Epithelial cell of proximal tubule (primary cell): ENCODE measurements at regions not wholly inside any gene's neighbourhood (a gene's known extent, or its start where the extent isn't known, plus 50 kb on each side); places are given as distances from the start of the nearest gene placed in this dataset.

Experiments used
- DNase-seq: peaks from one replicate; pipeline ENCODE4 v3.0.0-alpha.2; 2011; ENCODE audit warnings: low read depth
- H3K4me3 ChIP-seq: 2 replicates; pipeline ENCODE4 v1.5.1; 2011; ENCODE audit warnings: low read depth, mild to moderate bottlenecking, low read length
- CTCF ChIP-seq: conservative IDR thresholded peaks from 2 replicates; pipeline ENCODE4 v1.5.1; 2012; ENCODE audit warnings: low read depth, mild to moderate bottlenecking, low read length

DNA sequence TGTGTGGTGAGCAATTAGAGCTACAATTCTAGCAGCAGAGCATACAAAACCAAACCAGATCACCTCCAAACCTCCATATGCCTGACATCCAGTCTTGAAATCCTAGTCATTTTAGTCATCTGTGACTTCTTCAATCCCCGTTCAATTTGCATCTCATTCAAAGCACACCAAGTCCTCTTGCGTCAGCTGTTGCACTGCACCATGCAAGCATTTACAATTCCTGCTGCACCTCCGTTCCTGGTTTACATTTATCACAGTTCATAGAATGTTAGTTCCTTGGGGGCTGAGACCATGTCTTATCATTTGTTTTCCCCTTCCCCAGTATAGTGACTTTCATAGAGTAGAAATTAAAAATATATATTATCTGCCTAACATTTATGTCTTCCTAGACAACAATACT, 116.9 kb downstream of the BDH1 start:
- H3K4me3 ChIP-seq = no peak overlapping the region
- no peak for DNase-seq
- no peak for TF ChIP-seq CTCF

- H3K4me3 ChIP-seq = no peak overlapping the region
- no peak for TF ChIP-seq CTCF
- no peak for DNase-seq
Measured at GRCh38 chr3:197435426-197435825, 120.3 kb downstream of the BDH1 start.

DNA sequence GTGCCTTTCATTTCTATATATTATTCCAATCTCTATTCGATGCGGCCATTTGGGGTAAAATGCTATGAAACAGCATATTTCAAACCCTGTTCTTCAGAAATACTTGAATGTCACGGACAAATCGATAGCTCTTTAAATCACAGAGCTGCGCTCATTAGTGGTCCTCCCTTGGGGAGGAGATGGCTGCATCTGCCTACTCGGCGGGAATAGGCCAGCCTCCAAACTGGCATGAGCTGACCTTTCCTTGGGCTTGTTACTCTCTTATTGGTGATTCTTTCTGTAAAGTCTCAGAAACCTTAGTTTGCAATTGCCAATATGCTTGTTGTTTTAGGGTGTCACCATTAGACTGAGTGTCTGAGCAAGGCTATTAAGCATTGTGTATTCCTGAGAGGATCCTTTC, 120.9 kb downstream of the BDH1 start:
- DNase-seq = no peak
- no peak for TF ChIP-seq CTCF
- H3K4me3 ChIP-seq = no peak overlapping the region

DNA sequence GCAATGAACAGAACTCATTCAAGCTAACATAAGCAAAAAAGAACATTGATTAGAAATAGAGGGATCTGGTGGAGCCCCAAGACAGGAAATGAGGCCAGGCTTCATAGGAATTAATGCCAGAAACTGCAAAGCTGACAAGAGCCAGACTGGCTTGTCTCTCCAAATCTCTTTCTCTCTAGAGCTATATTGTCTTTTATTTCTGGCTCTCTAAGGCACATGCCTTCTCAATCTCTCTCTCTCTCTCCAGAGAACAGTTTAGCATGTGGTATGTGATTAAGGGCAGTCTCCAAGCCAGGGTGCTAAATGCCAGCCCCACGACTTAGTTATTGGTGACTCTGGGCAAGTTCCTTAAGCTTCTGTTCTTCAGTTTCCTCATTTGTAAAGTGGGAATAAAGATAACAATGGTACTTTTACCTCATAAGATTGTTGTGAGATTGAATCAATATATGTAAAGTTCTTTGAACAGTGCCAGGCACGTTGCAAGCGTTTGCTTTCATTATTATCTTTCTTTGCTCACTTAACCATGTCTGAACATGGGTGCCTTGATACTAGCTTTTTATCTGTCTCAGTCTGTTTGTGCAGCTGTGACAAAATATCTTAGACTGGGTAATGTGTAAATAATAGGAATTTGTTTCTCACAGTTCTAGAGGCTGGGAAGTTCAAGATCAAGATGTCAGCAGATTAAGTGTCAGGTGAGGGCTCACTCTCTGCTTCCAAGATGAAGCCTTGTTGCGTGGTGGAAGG, 123.2 kb downstream of the BDH1 start:
- H3K4me3 ChIP-seq = no peak overlapping the region
- no peak for DNase-seq
- TF ChIP-seq CTCF = no peak

GRCh38 chr3:197431346-197431910, 124.3 kb downstream of the BDH1 start:
- no peak overlapping the region for H3K4me3 ChIP-seq
- no peak for DNase-seq
- no peak for TF ChIP-seq CTCF

- no peak for TF ChIP-seq CTCF
- DNase-seq = no peak
- H3K4me3 ChIP-seq = no peak overlapping the region
Measured at GRCh38 chr3:197430934-197431333, 124.8 kb downstream of the BDH1 start.

DNA sequence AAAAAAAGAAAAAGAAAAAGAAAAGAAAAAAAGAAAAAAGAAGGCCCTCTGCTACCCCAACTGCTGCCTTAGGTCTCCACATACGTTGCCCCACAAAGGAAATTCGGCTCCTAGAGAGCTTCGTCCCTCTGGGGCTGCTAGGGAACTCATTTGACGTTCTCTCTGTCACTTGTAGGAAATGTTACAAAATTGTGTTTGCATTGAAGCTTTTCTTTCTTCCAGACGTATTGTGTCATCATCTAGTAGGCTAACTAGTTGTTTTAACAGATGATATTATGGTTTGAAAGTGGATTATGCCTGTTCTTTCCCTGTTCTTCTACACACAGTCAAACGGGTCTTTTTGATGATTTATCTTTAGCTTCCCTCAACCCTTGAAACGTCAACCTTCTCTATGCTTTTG, 125.3 kb downstream of the BDH1 start:
- no peak for DNase-seq
- H3K4me3 ChIP-seq = no peak overlapping the region
- no peak for TF ChIP-seq CTCF
